Trophoblast cell (in vitro differentiated cells and primary cell): ENCODE measurements at regions not wholly inside any gene's neighbourhood (a gene's known extent, or its start where the extent isn't known, plus 50 kb on each side); places are given as distances from the start of the nearest gene placed in this dataset.

ENCODE experiments used
- DNase-seq, 2 donors: peaks; one replicate each; pipeline ENCODE4 v3.0.0-alpha.2; 2016
- H2AFZ ChIP-seq: 2 replicates; pipeline ENCODE4 v1.6.1; 2013; ENCODE audit warnings: low read length, moderate library complexity, mild to moderate bottlenecking; ENCODE audit not compliant: insufficient read depth, poor library complexity
- H2AK5ac ChIP-seq: 2 replicates; pipeline ENCODE4 v1.6.1; 2013; ENCODE audit warnings: mild to moderate bottlenecking, low read length
- H2BK120ac ChIP-seq: 2 replicates; pipeline ENCODE4 v1.6.1; 2013; ENCODE audit warnings: low read length, mild to moderate bottlenecking, moderate library complexity; ENCODE audit not compliant: insufficient read depth, poor library complexity
- H2BK12ac ChIP-seq: 2 replicates; pipeline ENCODE4 v1.6.1; 2013; ENCODE audit warnings: mild to moderate bottlenecking, low read length, moderate library complexity
- H2BK5ac ChIP-seq: 2 replicates; pipeline ENCODE4 v1.6.1; 2013; ENCODE audit warnings: low read length, low read depth, moderate library complexity, mild to moderate bottlenecking; ENCODE audit not compliant: poor library complexity
- H3K14ac ChIP-seq: 2 replicates; pipeline ENCODE4 v1.6.1; 2013; ENCODE audit warnings: mild to moderate bottlenecking, low read length
- H3K18ac ChIP-seq: 2 replicates; pipeline ENCODE4 v1.6.1; 2013; ENCODE audit warnings: mild to moderate bottlenecking, low read length
- H3K23ac ChIP-seq: 2 replicates; pipeline ENCODE4 v1.6.1; 2013; ENCODE audit warnings: low read length
- H3K27ac ChIP-seq: 2 replicates; pipeline ENCODE4 v1.5.1; 2013; ENCODE audit warnings: low read depth, mild to moderate bottlenecking, inconsistent platforms, low read length, moderate library complexity
- H3K27me3 ChIP-seq: 2 replicates; pipeline ENCODE4 v1.6.1; 2013; ENCODE audit warnings: inconsistent platforms, mild to moderate bottlenecking, low read length, moderate library complexity; ENCODE audit not compliant: insufficient read depth
- H3K36me3 ChIP-seq, 2 experiments: 1 replicate in 1 of 2; 2 replicates in 1 of 2; pipeline ENCODE4 v1.6.1; 2013; ENCODE audit warnings: low read length in 2 of 2, mild to moderate bottlenecking in 2 of 2, moderate library complexity in 1 of 2; ENCODE audit not compliant: insufficient read depth in 2 of 2, control insufficient read depth in 1 of 2
- H3K4ac ChIP-seq: 2 replicates; pipeline ENCODE4 v1.6.1; 2013; ENCODE audit warnings: low read depth, mild to moderate bottlenecking, low read length, moderate library complexity
- H3K4me1 ChIP-seq, 2 experiments: 1 replicate in 1 of 2; 2 replicates in 1 of 2; pipeline ENCODE4 v1.6.1; 2013; ENCODE audit warnings: low read length in 2 of 2, mild to moderate bottlenecking in 2 of 2, moderate library complexity in 1 of 2; ENCODE audit not compliant: insufficient read depth in 2 of 2, control insufficient read depth in 1 of 2
- H3K4me2 ChIP-seq: 2 replicates; pipeline ENCODE4 v1.6.1; 2013; ENCODE audit warnings: inconsistent platforms, mild to moderate bottlenecking, low read length, moderate library complexity
- H3K4me3 ChIP-seq: 2 replicates; pipeline ENCODE4 v1.5.1; 2013; ENCODE audit warnings: mild to moderate bottlenecking, low read depth, low read length, inconsistent platforms
- H3K79me1 ChIP-seq: one replicate; pipeline ENCODE4 v1.6.1; 2013; ENCODE audit warnings: low read length
- H3K79me2 ChIP-seq: 2 replicates; pipeline ENCODE4 v1.6.1; 2013; ENCODE audit warnings: low read length, mild to moderate bottlenecking; ENCODE audit not compliant: control insufficient read depth, insufficient read depth, poor library complexity
- H3K9ac ChIP-seq: 2 replicates; pipeline ENCODE4 v1.6.1; 2013; ENCODE audit warnings: mild to moderate bottlenecking, low read length
- H3K9me3 ChIP-seq: 2 replicates; pipeline ENCODE4 v1.6.1; 2013; ENCODE audit warnings: low read depth, mild to moderate bottlenecking, control low read depth, inconsistent platforms, low read length; ENCODE audit not compliant: insufficient read depth
- H4K12ac ChIP-seq: 2 replicates; pipeline ENCODE4 v1.6.1; 2013; ENCODE audit warnings: low read depth, mild to moderate bottlenecking, low read length, moderate library complexity
- H4K8ac ChIP-seq: 2 replicates; pipeline ENCODE4 v1.6.1; 2013; ENCODE audit warnings: low read depth, mild to moderate bottlenecking, low read length, moderate library complexity
- H4K91ac ChIP-seq: one replicate; pipeline ENCODE4 v1.6.1; 2013; ENCODE audit warnings: low read depth, mild to moderate bottlenecking, low read length, moderate library complexity
- WGBS: extraction: QIAGEN DNeasy Blood & Tissue Kit; methylation state at CpG from one replicate; pipeline ENCODE4 v1.1.7; 2013; ENCODE audit warnings: missing lambda C conversion rate; ENCODE audit not compliant: insufficient read length, insufficient coverage; ENCODE audit errors: extremely low coverage; 5-methylcytosine and 5-hydroxymethylcytosine counted together

- no peak overlapping the region for H2AFZ ChIP-seq
- no CpG with 5 or more reads among the region's 3 CpGs for WGBS
- DNase-seq: no peak
- H4K12ac ChIP-seq: no peak overlapping the region
- no peak overlapping the region for H3K23ac ChIP-seq
- no peaks in the 10 kb centered on the region for H3K36me3 ChIP-seq
- H3K79me1 ChIP-seq: no peaks in the 10 kb centered on the region
- H3K4me1 ChIP-seq: no peaks in the 10 kb centered on the region
- H3K79me2 ChIP-seq: no peaks in the 10 kb centered on the region
- no peak overlapping the region for H2BK120ac ChIP-seq
- no peak overlapping the region for H4K8ac ChIP-seq
- no peaks in the 10 kb centered on the region for H3K27me3 ChIP-seq
- H3K4me3 ChIP-seq: no peak overlapping the region
- H2BK12ac ChIP-seq: no peak overlapping the region
- H2AK5ac ChIP-seq: no peak overlapping the region
- H3K14ac ChIP-seq: no peak overlapping the region
- no peak overlapping the region for H3K4me2 ChIP-seq
- no peak overlapping the region for H3K9ac ChIP-seq
- H3K27ac ChIP-seq: no peak overlapping the region
- no peak overlapping the region for H2BK5ac ChIP-seq
- H4K91ac ChIP-seq: no peak overlapping the region
- H3K4ac ChIP-seq: no peak overlapping the region
- H3K9me3 ChIP-seq: no peaks in the 10 kb centered on the region
- H3K18ac ChIP-seq: no peak overlapping the region
These were observed 464.5 kb upstream of the MARCKS start for GRCh38 chr6:113392551-113393055.

DNA sequence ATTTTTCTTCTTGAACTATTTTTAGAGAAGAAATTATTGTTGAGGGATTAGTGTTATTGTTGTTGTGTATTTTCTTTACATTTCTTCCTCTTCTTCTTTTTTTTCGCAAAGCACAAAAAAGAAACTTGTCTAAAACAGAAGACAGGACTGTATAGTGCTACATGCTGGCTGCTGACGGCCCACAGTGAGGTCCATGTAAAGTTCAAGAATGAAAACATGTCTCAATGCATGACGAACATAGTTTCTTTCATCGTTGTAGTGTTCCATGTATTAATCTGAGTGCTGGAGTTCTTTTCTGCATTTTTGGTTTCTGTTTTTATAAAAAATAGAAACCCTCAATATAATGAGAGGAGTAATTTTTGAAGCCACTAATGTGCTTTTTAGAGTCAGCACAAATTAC, 462.9 kb upstream of the MARCKS start:
- H2BK120ac ChIP-seq: no peak overlapping the region
- H3K14ac ChIP-seq: no peak overlapping the region
- H3K9me3 ChIP-seq: no peaks in the 10 kb centered on the region
- no peaks in the 10 kb centered on the region for H3K36me3 ChIP-seq
- no peak for DNase-seq
- no peak overlapping the region for H3K23ac ChIP-seq
- no peaks in the 10 kb centered on the region for H3K79me1 ChIP-seq
- H3K4me3 ChIP-seq: no peak overlapping the region
- H3K79me2 ChIP-seq: no peaks in the 10 kb centered on the region
- no peak overlapping the region for H2BK5ac ChIP-seq
- no peak overlapping the region for H2AK5ac ChIP-seq
- H2BK12ac ChIP-seq: no peak overlapping the region
- H4K91ac ChIP-seq: no peak overlapping the region
- no CpG with 5 or more reads among the region's 4 CpGs for WGBS
- H4K12ac ChIP-seq: no peak overlapping the region
- H3K4me1 ChIP-seq: no peaks in the 10 kb centered on the region
- no peak overlapping the region for H4K8ac ChIP-seq
- H3K4me2 ChIP-seq: no peak overlapping the region
- H3K27ac ChIP-seq: no peak overlapping the region
- H3K9ac ChIP-seq: no peak overlapping the region
- no peak overlapping the region for H3K18ac ChIP-seq
- no peak overlapping the region for H2AFZ ChIP-seq
- H3K4ac ChIP-seq: no peak overlapping the region
- H3K27me3 ChIP-seq: no peaks in the 10 kb centered on the region

DNA sequence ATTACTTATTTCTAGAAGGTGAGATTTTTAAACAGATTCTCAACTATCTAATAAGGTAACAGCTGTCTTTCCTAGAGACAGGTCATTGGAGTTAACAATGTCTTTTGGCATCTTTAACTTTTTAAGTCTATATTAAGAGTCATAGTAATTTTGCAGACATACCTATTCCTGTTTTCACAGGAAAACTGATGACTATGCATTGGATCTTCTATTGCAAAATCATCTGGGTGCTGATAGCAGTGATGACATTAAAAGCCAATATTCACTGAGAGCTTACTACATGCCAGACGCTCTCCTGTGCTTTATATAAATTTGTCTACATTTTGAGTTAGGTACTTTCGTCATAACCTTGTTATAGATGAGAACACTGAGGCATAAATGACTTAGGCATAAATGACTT, 462.4 kb upstream of the MARCKS start:
- H3K4ac ChIP-seq: no peak overlapping the region
- WGBS: no CpG with 5 or more reads among the region's 2 CpGs
- no peak overlapping the region for H3K23ac ChIP-seq
- no peak overlapping the region for H3K27ac ChIP-seq
- no peak overlapping the region for H2AFZ ChIP-seq
- H3K79me1 ChIP-seq: no peaks in the 10 kb centered on the region
- no peaks in the 10 kb centered on the region for H3K9me3 ChIP-seq
- H3K27me3 ChIP-seq: no peaks in the 10 kb centered on the region
- no peak overlapping the region for H3K4me3 ChIP-seq
- no peak overlapping the region for H3K4me2 ChIP-seq
- H4K12ac ChIP-seq: no peak overlapping the region
- H2AK5ac ChIP-seq: no peak overlapping the region
- H4K8ac ChIP-seq: no peak overlapping the region
- H3K18ac ChIP-seq: no peak overlapping the region
- no peak overlapping the region for H2BK12ac ChIP-seq
- H2BK5ac ChIP-seq: no peak overlapping the region
- no peaks in the 10 kb centered on the region for H3K4me1 ChIP-seq
- no peaks in the 10 kb centered on the region for H3K79me2 ChIP-seq
- H3K14ac ChIP-seq: no peak overlapping the region
- no peak overlapping the region for H4K91ac ChIP-seq
- H2BK120ac ChIP-seq: no peak overlapping the region
- DNase-seq: no peak
- no peak overlapping the region for H3K9ac ChIP-seq
- no peaks in the 10 kb centered on the region for H3K36me3 ChIP-seq

DNA sequence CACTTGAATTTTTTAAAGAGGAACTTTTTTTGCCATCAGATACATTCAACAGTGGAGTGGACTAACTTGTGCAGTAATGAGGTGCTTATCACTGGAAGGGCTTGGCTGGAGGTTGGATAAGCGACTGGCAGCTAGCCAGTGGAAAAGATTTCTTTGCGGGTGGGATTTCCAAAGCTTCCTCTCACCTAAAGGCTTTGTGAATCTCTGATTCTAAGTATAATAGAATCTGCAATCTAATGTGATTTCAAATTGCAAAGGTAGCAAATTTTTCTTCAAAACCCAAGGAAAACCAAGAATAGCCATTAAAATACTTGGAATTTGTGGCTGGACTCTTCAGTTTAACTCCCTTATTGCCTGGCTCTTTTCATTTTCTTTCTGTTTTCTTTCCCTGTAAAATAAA, 460.4 kb upstream of the MARCKS start:
- Histone ChIP-seq H3K14ac (no peak overlapping the region), H2BK120ac (no peak overlapping the region), H3K23ac (no peak overlapping the region), H2BK5ac (no peak overlapping the region), H3K36me3 (no peaks in the 10 kb centered on the region), H3K18ac (no peak overlapping the region), H3K79me1 (no peaks in the 10 kb centered on the region), H3K27ac (no peak overlapping the region), H3K79me2 (no peaks in the 10 kb centered on the region), H3K27me3 (no peaks in the 10 kb centered on the region), H4K8ac (no peak overlapping the region), H3K4me1 (no peaks in the 10 kb centered on the region), H2AFZ (no peak overlapping the region), H3K9ac (no peak overlapping the region), H2BK12ac (no peak overlapping the region), H3K9me3 (no peaks in the 10 kb centered on the region), H4K12ac (no peak overlapping the region), H3K4me3 (no peak overlapping the region), H4K91ac (no peak overlapping the region), H3K4me2 (no peak overlapping the region), H2AK5ac (no peak overlapping the region), H3K4ac (no peak overlapping the region)
- DNase-seq: no peak
- WGBS: no CpG with 5 or more reads among the region's 2 CpGs
